IPS-NIHi7 (cell line): ENCODE measurements at regions not wholly inside any gene's neighbourhood (a gene's known extent, or its start where the extent isn't known, plus 50 kb on each side); places are given as distances from the start of the nearest gene placed in this dataset.
"Not testable (repeated sequence)": the region's sequence is repeated elsewhere in the genome, so short reads cannot be mapped to it uniquely, and the experiment has no call there.

Experiments used
- DNase-seq: peaks from one replicate; pipeline ENCODE4 v3.0.0; 2012; ENCODE audit warnings: mixed read lengths; ENCODE audit errors: extremely low spot score

GRCh38 chr7:131961054-131961680 lies 404.7 kb upstream of the PODXL start:
- DNase-seq, result no peak

DNA sequence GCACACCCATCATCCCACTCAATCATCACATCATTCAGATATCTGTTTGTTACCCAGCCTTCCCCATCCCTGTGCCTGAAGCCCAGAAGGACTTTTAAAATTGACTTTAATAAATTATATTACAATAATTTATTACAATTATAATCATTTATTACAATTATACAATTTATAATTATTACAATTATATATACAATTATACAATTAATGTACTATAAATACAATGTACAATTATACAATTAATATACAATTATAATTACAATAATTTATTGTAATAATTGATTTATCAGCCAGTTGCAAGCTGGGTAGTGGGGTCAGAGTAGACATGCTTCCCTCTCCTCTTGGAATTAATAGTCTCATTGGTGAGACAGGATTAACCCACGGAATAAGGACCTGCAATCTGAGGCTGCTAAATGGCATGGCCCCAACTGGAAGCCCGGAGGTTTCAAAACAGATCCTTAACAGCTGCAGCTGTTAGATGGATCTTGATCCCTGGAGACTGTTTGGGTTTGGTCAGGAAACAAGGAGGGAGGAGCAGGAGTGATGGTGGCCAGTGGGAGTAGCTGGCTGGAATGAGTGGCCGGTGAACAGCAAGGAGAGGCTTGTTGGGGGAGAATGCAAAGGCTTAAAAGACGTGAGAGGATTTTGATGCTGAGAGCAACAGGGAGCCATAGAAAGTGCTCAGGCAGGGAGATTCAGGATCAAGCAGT lies 402.8 kb upstream of the PODXL start:
- no peak for DNase-seq

GRCh38 chr7:131957338-131958020 lies 401.1 kb upstream of the PODXL start:
- no peak for DNase-seq

DNA sequence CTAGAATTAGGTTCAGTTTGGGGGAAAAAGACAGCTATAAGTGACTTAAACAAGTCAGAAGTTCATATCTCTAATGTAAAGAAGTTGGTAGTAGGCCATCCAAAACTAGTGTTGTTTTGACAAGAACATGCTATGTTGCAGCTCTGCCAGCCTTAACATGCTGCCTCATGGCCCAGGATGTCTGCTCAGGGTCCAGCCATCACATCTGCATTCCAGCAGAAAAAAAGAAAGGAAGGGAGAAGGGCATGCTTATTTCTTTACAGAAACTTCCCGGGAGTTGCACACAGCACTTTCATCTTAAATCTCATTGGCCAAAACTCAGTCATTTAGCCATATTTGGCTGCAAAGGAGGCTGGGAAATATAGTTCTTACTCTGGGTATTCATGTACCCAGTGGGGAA lies 400.4 kb upstream of the PODXL start:
- no peak for DNase-seq

GRCh38 chr7:131955679-131956078 lies 399.3 kb upstream of the PODXL start:
- DNase-seq, result no peak

DNA sequence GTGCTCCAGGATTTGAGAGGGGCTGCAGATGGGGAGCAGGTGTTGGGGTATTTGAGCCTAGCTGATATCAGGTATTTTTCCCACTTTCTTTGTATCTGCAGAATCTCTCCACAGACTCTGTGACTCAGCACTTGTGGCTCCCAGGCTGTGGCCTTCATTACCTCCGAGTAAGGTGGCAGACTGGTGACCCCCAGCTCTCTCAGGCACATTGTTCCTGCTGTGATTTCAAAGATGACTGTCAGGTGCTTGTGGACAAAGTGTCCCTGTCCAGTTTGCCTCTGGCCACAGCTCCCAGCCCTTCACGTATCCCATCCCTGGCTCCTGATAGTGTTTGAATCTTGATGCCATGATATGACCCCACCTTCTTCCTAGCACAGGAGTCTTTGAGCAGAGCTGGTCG lies 396.8 kb upstream of the PODXL start:
- DNase-seq, result no peak

DNA sequence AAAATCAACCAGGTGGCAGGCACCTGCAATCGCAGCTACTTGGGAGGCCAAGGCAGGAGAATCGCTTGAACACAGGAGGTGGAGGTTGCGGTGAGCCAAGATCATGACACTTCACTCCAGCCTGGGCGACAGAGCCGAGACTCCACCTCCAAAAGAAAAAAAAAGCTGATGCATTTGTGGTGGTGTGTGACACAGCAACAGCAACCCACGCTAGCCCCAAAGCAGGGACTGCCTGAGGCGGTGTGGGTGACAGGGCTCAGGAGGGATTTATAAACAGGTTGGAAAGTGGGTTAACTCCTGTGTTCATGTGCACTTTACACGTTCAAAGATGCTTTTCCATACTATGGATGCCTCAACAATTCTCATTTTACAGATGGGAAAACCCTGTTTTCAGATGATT lies 395.9 kb upstream of the PODXL start:
- DNase-seq, result no peak

DNA sequence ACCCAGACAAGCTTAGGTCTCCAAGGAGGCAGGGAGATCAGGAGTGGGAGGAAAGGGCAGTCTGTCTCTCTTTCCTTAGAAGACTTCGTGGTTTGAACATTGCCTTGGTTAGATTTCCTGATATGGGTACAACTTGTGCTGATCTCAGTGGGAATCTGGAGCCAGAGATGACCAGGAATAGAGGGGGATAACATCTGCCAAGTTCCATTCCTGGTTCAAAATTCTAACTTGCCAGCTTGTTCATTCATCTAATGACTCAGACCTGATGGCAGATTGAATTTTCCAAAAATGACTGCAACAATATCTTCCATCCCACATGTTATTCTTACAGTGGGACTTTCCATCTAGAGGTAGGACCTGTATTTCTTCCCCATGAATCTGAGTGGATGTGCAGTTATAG lies 394.3 kb upstream of the PODXL start:
- no peak for DNase-seq

GRCh38 chr7:131949659-131950058 lies 393.2 kb upstream of the PODXL start:
- no peak for DNase-seq

- no peak for DNase-seq
These were observed 392.1 kb upstream of the PODXL start for GRCh38 chr7:131948434-131949053.

DNA sequence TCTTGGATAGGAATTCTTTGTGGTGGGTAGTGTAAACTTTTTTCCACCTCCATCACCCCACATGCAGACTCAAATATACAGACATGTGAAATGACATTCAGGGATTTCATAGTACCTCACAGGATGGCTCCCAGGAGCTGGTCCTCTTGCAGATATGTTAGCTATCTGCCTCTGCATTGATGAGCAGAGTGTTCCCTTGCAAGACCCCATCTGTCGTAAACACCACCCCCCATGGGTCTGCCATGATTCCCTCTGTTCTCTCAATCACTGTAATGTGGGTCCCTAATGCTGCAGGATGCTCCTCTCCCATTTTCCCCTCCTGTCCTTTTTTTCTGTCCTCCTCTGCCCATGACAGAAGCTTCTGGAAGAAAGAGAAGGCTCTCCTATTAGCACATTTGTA lies 391.2 kb upstream of the PODXL start:
- DNase-seq, result no peak

DNA sequence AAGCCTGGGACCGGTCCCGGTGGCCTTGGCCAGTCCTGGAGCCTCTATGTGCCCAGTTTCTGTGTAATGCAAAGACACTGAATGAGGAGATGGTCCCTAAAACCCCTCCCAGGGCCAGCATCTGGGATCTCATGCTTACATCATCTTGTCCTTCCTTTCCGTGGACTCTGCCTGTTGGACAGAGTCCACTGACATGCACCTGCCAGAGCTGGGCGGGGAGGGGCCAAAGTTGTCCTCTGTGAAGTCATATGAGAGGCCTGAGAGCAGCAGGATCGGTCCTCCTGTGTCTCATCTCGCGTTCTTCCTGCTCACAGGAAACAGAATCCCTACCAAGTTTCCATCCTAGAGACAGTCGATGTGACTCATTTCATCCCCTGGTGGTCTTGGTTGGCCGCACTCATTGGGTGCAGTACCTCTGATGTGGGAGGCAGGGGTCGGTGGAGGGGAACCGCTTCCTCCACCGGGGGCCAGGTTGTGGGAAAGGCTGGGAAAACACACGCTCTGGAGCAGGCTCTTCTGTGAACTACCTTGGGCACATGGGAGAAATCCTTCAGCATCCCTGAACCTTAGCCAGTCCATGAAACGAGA lies 389.6 kb upstream of the PODXL start:
- no peak for DNase-seq

- peak; percentile 93 for DNase-seq
These were observed 389.0 kb upstream of the PODXL start for GRCh38 chr7:131945313-131945911.

DNA sequence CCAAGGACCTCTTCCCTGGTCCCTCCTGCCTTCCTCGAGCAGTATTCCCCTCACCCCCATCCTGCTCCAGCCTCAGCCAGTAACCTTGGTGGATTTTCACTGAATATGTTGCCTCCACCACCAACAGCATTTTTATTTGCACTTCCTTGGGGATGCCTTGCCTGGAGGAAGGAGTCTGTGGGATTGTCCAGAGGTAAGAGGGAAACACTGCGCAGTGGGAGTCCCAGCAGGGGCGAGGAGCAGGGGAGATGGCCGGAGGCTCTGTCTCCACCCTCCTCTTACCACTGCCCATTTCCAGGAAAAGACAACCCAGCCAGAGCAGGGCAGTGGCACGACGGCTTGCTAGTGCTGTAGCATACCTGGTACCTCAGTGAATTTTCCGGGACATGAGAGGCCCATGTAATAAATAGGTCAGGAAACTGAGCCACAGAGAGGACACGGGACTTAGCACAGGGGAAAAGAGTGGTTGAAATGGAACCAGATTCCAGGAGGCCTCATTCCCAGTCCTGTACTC lies 388.2 kb upstream of the PODXL start:
- DNase-seq, result no peak

- no peak for DNase-seq
These were observed 387.2 kb upstream of the PODXL start for GRCh38 chr7:131943646-131944045.

GRCh38 chr7:131943211-131943610 lies 386.8 kb upstream of the PODXL start:
- no peak for DNase-seq

- no peak for DNase-seq
These were observed 386.1 kb upstream of the PODXL start for GRCh38 chr7:131942287-131943150.

GRCh38 chr7:131941291-131941690 lies 384.9 kb upstream of the PODXL start:
- no peak for DNase-seq

GRCh38 chr7:131940621-131941165 lies 384.3 kb upstream of the PODXL start:
- DNase-seq, result no peak

DNA sequence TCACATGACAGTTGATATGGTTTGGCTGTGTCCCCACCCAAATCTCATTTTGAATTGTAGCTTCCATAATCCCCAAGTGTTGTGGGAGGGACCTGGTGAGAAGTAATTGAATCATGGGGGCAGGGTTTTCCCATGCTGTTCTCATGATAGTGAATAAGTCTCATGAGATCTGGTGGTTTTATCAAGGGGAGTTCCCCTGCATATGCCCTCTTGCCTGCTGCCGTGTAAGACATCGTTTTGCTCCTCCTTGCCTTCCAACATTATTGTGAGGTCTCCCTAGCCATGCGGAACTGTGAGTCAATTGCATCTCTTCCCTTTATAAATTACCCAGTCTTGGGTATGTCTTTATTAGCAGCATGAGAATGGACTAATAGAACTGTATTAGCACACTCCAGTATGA lies 382.4 kb upstream of the PODXL start:
- not testable (repeated sequence) for DNase-seq
